Astrocyte (in vitro differentiated cells and primary cell): ENCODE measurements at regions not wholly inside any gene's neighbourhood (a gene's known extent, or its start where the extent isn't known, plus 50 kb on each side); places are given as distances from the start of the nearest gene placed in this dataset.

Source experiments
- DNase-seq: peaks from one replicate; pipeline ENCODE4 v3.0.0-alpha.2; 2010; ENCODE audit warnings: low read depth
- FAIRE-seq: peaks from 2 replicates; lab custom pipeline; 2011; peaks lifted over from hg19 to GRCh38; lab: Jason Lieb, UNC
- H2AFZ ChIP-seq: 2 replicates; pipeline ENCODE4 v1.6.0; 2012; ENCODE audit warnings: low read depth, low read length, inconsistent platforms
- H3K27ac ChIP-seq: 2 replicates; pipeline ENCODE4 v1.5.1; 2011; ENCODE audit warnings: low read depth, low read length, inconsistent platforms
- H3K27me3 ChIP-seq: 2 replicates; pipeline ENCODE4 v1.6.0; 2011; ENCODE audit warnings: low read length, inconsistent platforms; ENCODE audit not compliant: insufficient read depth
- H3K36me3 ChIP-seq: 2 replicates; pipeline ENCODE4 v1.5.1; 2011; ENCODE audit warnings: low read length, inconsistent platforms; ENCODE audit not compliant: insufficient read depth
- H3K4me1 ChIP-seq: 2 replicates; pipeline ENCODE4 v1.5.1; 2011; ENCODE audit warnings: low read length, inconsistent platforms; ENCODE audit not compliant: insufficient read depth
- H3K4me2 ChIP-seq: 2 replicates; pipeline ENCODE4 v1.6.0; 2012; ENCODE audit warnings: low read length, inconsistent platforms
- H3K4me3 ChIP-seq: 2 replicates; pipeline ENCODE4 v1.5.1; 2011; ENCODE audit warnings: low read depth, mild to moderate bottlenecking, low read length, inconsistent platforms; ENCODE audit not compliant: insufficient read depth
- H3K79me2 ChIP-seq: 2 replicates; pipeline ENCODE4 v1.6.0; 2012; ENCODE audit warnings: mild to moderate bottlenecking, low read length, inconsistent platforms; ENCODE audit not compliant: insufficient read depth
- H3K9ac ChIP-seq: 2 replicates; pipeline ENCODE4 v1.6.0; 2012; ENCODE audit warnings: mild to moderate bottlenecking, low read length, inconsistent platforms
- H3K9me3 ChIP-seq: 2 replicates; pipeline ENCODE4 v1.5.1; 2012; ENCODE audit warnings: low read depth, mild to moderate bottlenecking, low read length, inconsistent platforms; ENCODE audit not compliant: insufficient read depth
- H4K20me1 ChIP-seq: 2 replicates; pipeline ENCODE4 v1.6.0; 2012; ENCODE audit warnings: low read length, inconsistent platforms; ENCODE audit not compliant: insufficient read depth
- H3K27ac Mint-ChIP-seq: one replicate; pipeline ENCODE4 v1.8.0; 2021; ENCODE audit warnings: mild to moderate bottlenecking, mixed read lengths; ENCODE audit not compliant: unreplicated experiment
- H3K27me3 Mint-ChIP-seq: one replicate; pipeline ENCODE4 v1.8.0; 2021; ENCODE audit warnings: low read depth, mixed read lengths; ENCODE audit not compliant: unreplicated experiment
- H3K36me3 Mint-ChIP-seq: one replicate; pipeline ENCODE4 v1.8.0; 2021; ENCODE audit warnings: low read depth, mixed read lengths; ENCODE audit not compliant: unreplicated experiment
- H3K4me1 Mint-ChIP-seq: one replicate; pipeline ENCODE4 v1.8.0; 2021; ENCODE audit warnings: low read depth, mixed read lengths; ENCODE audit not compliant: unreplicated experiment
- H3K4me3 Mint-ChIP-seq: one replicate; pipeline ENCODE4 v1.8.0; 2021; ENCODE audit warnings: mild to moderate bottlenecking, moderate library complexity, mixed read lengths; ENCODE audit not compliant: unreplicated experiment
- H3K9me3 Mint-ChIP-seq: one replicate; pipeline ENCODE4 v1.8.0; 2021; ENCODE audit warnings: mild to moderate bottlenecking, mixed read lengths; ENCODE audit not compliant: unreplicated experiment
- EZH2 ChIP-seq: IDR thresholded peaks from 2 replicates; pipeline ENCODE4 v1.6.1; 2012; ENCODE audit warnings: mild to moderate bottlenecking, low read length, inconsistent platforms; ENCODE audit not compliant: insufficient read depth
- TF ChIP-seq, protein P1 (sequence below): IDR thresholded peaks from 2 replicates; pipeline ENCODE4 v1.5.1; 2011; ENCODE audit warnings: low read depth, mild to moderate bottlenecking, inconsistent platforms, low read length, moderate library complexity; ENCODE audit not compliant: insufficient read depth

DNA sequence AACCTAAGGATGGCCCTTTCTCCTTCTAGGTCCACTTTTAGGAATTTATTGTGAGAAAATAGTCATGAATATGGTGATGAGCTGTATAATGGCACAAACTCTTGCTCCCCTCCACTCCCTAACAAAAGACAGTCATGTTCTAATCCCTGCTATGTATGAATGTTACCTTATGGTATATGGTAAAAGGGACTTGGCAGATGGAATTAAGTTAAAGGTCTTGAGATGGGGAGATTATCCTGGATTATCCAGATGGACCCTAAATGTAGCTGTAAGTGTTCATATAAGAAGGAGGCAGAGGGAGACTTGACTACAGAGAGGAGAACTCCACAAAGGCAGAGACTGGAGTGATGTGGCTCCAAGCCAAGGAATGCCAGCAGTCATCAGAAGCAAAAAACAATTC lies 296.1 kb downstream of the SOX9 start:
- Mint-ChIP-seq H3K36me3 (peaks cover 35% of the 10 kb centered on the region), H3K27me3 (no peaks in the 10 kb centered on the region), H3K27ac (no peak overlapping the region), H3K4me1 (peaks cover 27% of the 10 kb centered on the region), H3K9me3 (peaks cover 9% of the 10 kb centered on the region), H3K4me3 (no peak overlapping the region)
- TF ChIP-seq, protein P1, sequence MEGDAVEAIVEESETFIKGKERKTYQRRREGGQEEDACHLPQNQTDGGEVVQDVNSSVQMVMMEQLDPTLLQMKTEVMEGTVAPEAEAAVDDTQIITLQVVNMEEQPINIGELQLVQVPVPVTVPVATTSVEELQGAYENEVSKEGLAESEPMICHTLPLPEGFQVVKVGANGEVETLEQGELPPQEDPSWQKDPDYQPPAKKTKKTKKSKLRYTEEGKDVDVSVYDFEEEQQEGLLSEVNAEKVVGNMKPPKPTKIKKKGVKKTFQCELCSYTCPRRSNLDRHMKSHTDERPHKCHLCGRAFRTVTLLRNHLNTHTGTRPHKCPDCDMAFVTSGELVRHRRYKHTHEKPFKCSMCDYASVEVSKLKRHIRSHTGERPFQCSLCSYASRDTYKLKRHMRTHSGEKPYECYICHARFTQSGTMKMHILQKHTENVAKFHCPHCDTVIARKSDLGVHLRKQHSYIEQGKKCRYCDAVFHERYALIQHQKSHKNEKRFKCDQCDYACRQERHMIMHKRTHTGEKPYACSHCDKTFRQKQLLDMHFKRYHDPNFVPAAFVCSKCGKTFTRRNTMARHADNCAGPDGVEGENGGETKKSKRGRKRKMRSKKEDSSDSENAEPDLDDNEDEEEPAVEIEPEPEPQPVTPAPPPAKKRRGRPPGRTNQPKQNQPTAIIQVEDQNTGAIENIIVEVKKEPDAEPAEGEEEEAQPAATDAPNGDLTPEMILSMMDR, result no peak
- no peak for TF ChIP-seq EZH2
- Histone ChIP-seq H3K4me2 (peak overlapping the region; percentile 65), H2AFZ (no peak overlapping the region), H3K79me2 (peaks cover 13% of the 10 kb centered on the region), H4K20me1 (no peaks in the 10 kb centered on the region), H3K9ac (peak overlapping the region; percentile 16), H3K9me3 (peaks cover 8% of the 10 kb centered on the region), H3K27ac (peak overlapping the region; percentile 51), H3K36me3 (peaks cover 4% of the 10 kb centered on the region), H3K4me1 (peaks cover 36% of the 10 kb centered on the region), H3K27me3 (no peaks in the 10 kb centered on the region), H3K4me3 (peak overlapping the region; percentile 35)
- FAIRE-seq (no peak), DNase-seq (no peak)

GRCh38 chr17:72417627-72418026 lies 296.8 kb downstream of the SOX9 start:
- H3K4me1 ChIP-seq, result peaks cover 43% of the 10 kb centered on the region
- H2AFZ ChIP-seq, result no peak overlapping the region
- no peak overlapping the region for H3K4me3 Mint-ChIP-seq
- peaks cover 4% of the 10 kb centered on the region for H3K36me3 ChIP-seq
- no peaks in the 10 kb centered on the region for H3K27me3 ChIP-seq
- no peak for FAIRE-seq
- H3K27ac Mint-ChIP-seq, result no peak overlapping the region
- DNase-seq, result no peak
- H3K4me1 Mint-ChIP-seq, result peaks cover 33% of the 10 kb centered on the region
- H3K4me2 ChIP-seq, result no peak overlapping the region
- peaks cover 8% of the 10 kb centered on the region for H3K9me3 ChIP-seq
- peaks cover 14% of the 10 kb centered on the region for H3K79me2 ChIP-seq
- no peak overlapping the region for H3K4me3 ChIP-seq
- H3K27ac ChIP-seq, result no peak overlapping the region
- H4K20me1 ChIP-seq, result no peaks in the 10 kb centered on the region
- no peak for TF ChIP-seq EZH2
- TF ChIP-seq, protein P1, result no peak
- no peaks in the 10 kb centered on the region for H3K27me3 Mint-ChIP-seq
- peaks cover 34% of the 10 kb centered on the region for H3K36me3 Mint-ChIP-seq
- H3K9me3 Mint-ChIP-seq, result peaks cover 9% of the 10 kb centered on the region
- H3K9ac ChIP-seq, result no peak overlapping the region

GRCh38 chr17:72419866-72420774 lies 299.3 kb downstream of the SOX9 start:
- Histone ChIP-seq H3K27ac (peak overlapping the region; percentile 94), H2AFZ (no peak overlapping the region), H4K20me1 (no peaks in the 10 kb centered on the region), H3K4me2 (peak overlapping the region; percentile 64), H3K27me3 (no peaks in the 10 kb centered on the region), H3K4me1 (peaks cover 53% of the 10 kb centered on the region), H3K4me3 (no peak overlapping the region), H3K79me2 (peaks cover 23% of the 10 kb centered on the region), H3K9ac (peak overlapping the region; percentile 79), H3K36me3 (peaks cover 4% of the 10 kb centered on the region), H3K9me3 (peaks cover 8% of the 10 kb centered on the region)
- peaks cover 52% of the 10 kb centered on the region for H3K4me1 Mint-ChIP-seq
- peak overlapping the region; percentile 50 for H3K4me3 Mint-ChIP-seq
- TF ChIP-seq, protein P1, result no peak
- TF ChIP-seq EZH2, result no peak
- no peaks in the 10 kb centered on the region for H3K27me3 Mint-ChIP-seq
- H3K27ac Mint-ChIP-seq, result peak overlapping the region; percentile 98
- H3K36me3 Mint-ChIP-seq, result peaks cover 29% of the 10 kb centered on the region
- DNase-seq, result peak; percentile 66
- peaks cover 9% of the 10 kb centered on the region for H3K9me3 Mint-ChIP-seq
- no peak for FAIRE-seq
